ENCODE measurements at regions not wholly inside any gene's neighbourhood (a gene's known extent, or its start where the extent isn't known, plus 50 kb on each side); places are given as distances from the start of the nearest gene placed in this dataset.

GRCh38 chr14:54132496-54132895, 175.9 kb upstream of the BMP4 start:
- H3K4me3 ChIP-seq (ENCODE audit: low read depth, low read length), result no peak overlapping the region
- TF ChIP-seq CTCF (IDR thresholded peaks at IDR 0.05; ENCODE audit: control insufficient read depth, extremely low read depth, insufficient read depth), result no peak
- DNase-seq (ENCODE audit: low read depth), result no peak

GRCh38 chr14:54133896-54134295, 177.3 kb upstream of the BMP4 start:
- DNase-seq (ENCODE audit: low read depth), result no peak
- no peak for TF ChIP-seq CTCF (IDR thresholded peaks at IDR 0.05; ENCODE audit: control insufficient read depth, extremely low read depth, insufficient read depth)
- no peak overlapping the region for H3K4me3 ChIP-seq (ENCODE audit: low read depth, low read length)

- DNase-seq (ENCODE audit: low read depth), result no peak
- no peak for TF ChIP-seq CTCF (IDR thresholded peaks at IDR 0.05; ENCODE audit: control insufficient read depth, extremely low read depth, insufficient read depth)
- H3K4me3 ChIP-seq (ENCODE audit: low read depth, low read length), result no peak overlapping the region
Measured at GRCh38 chr14:54135804-54136280, 179.2 kb upstream of the BMP4 start.

GRCh38 chr14:54136894-54137613, 180.4 kb upstream of the BMP4 start:
- TF ChIP-seq CTCF (IDR thresholded peaks at IDR 0.05; ENCODE audit: control insufficient read depth, extremely low read depth, insufficient read depth), result no peak
- DNase-seq (ENCODE audit: low read depth), result no peak
- no peak overlapping the region for H3K4me3 ChIP-seq (ENCODE audit: low read depth, low read length)

- no peak for DNase-seq (ENCODE audit: low read depth)
- H3K4me3 ChIP-seq (ENCODE audit: low read depth, low read length), result no peak overlapping the region
- no peak for TF ChIP-seq CTCF (IDR thresholded peaks at IDR 0.05; ENCODE audit: control insufficient read depth, extremely low read depth, insufficient read depth)
Measured at GRCh38 chr14:54137614-54137961, 181.0 kb upstream of the BMP4 start.

GRCh38 chr14:54138024-54138353, 181.4 kb upstream of the BMP4 start:
- H3K4me3 ChIP-seq (ENCODE audit: low read depth, low read length), result no peak overlapping the region
- TF ChIP-seq CTCF (IDR thresholded peaks at IDR 0.05; ENCODE audit: control insufficient read depth, extremely low read depth, insufficient read depth), result no peak
- no peak for DNase-seq (ENCODE audit: low read depth)
